ENCODE measurements at regions not wholly inside any gene's neighbourhood (a gene's known extent, or its start where the extent isn't known, plus 50 kb on each side); places are given as distances from the start of the nearest gene placed in this dataset.

DNA sequence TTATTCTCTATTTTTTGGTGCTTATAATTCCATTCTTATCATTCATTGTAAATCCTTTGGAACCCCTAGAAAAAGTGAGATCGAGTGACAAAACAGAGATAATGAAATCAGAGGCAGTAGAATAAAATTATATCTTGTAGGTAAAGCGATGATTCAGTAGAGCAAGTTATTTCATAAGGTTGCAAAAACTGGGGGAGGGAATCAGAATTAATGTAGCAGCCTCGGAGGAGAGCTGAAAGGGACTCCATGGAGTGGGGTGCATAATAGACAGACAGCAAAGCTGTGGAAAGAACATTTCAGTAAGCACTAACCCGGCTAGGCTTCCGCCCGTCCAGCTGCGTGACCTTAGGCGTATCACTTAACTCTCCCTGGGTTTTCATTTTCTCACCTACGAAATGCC is 289.7 kb downstream of the EN1 start:
- Histone ChIP-seq H3K27ac (ENCODE audit: extremely low read depth, low read depth, low read length) (no peak overlapping the region), H3K4me2 (ENCODE audit: insufficient read depth, low read length) (no peak overlapping the region), H3K79me2 (ENCODE audit: control insufficient read depth, insufficient read depth, low read length) (no peaks in the 10 kb centered on the region), H3K27me3 (ENCODE audit: control insufficient read depth in 2 of 2, insufficient read depth in 2 of 2, low read length in 2 of 2) (peaks cover 0 to under 1% of the 10 kb centered on the region in 2 experiments; a peak in 1 of 5 replicates), H3K4me1 (replicated peaks in 1 of 2; ENCODE audit: control insufficient read depth in 2 of 2, insufficient read depth in 2 of 2, low read length in 2 of 2) (no peaks in the 10 kb centered on the region), H3K36me3 (ENCODE audit: control insufficient read depth, insufficient read depth, low read length) (no peaks in the 10 kb centered on the region), H3K9me1 (ENCODE audit: control insufficient read depth, insufficient read depth, low read length) (no peaks in the 10 kb centered on the region), H3K9ac (ENCODE audit: insufficient read depth in 1 of 2, low read depth in 2 of 2, low read length in 2 of 2) (no peak overlapping the region), H3K9me3 (replicated peaks; ENCODE audit: control insufficient read depth, insufficient read depth, low read depth, low read length) (no peaks in the 10 kb centered on the region), H3K4me3 (no peak overlapping the region), H4K20me1 (replicated peaks; ENCODE audit: control insufficient read depth, insufficient read depth, low read length) (no peaks in the 10 kb centered on the region), H2AFZ (ENCODE audit: low read depth, low read length) (no peak overlapping the region)
- no peak for TF ChIP-seq POLR3A (IDR thresholded peaks at IDR 0.05; ENCODE audit: borderline replicate concordance, extremely low read depth, insufficient read depth, insufficient read length)
- no peak for TF ChIP-seq SIX5 (IDR thresholded peaks at IDR 0.05; ENCODE audit: borderline replicate concordance in 1 of 2, insufficient read depth in 1 of 2, low read depth in 1 of 2, low read length in 2 of 2)
- no peak for TF ChIP-seq SRF (CRISPR knock-in tag; IDR thresholded peaks at IDR 0.05)
- TF ChIP-seq CBX8 (IDR thresholded peaks at IDR 0.05; ENCODE audit: borderline replicate concordance, extremely low read depth, low read depth, low read length, poor library complexity, severe bottlenecking): no peak
- TF ChIP-seq RUNX1 (IDR thresholded peaks at IDR 0.05; ENCODE audit: low read depth): no peak
- no peak for TF ChIP-seq NELFE (IDR thresholded peaks at IDR 0.05; ENCODE audit: insufficient read depth, insufficient read length)
- no peak for TF ChIP-seq ZNF449 (CRISPR knock-in tag; IDR thresholded peaks at IDR 0.05)
- no peak for TF ChIP-seq HDAC8 (tag; IDR thresholded peaks at IDR 0.05)
- no peak for TF ChIP-seq HNRNPH1 (optimal IDR thresholded peaks at IDR 0.05; ENCODE audit: low read depth, low read length)
- TF ChIP-seq EZH2 (IDR thresholded peaks at IDR 0.05; ENCODE audit: borderline replicate concordance, low read depth, low read length): no peak
- no peak for TF ChIP-seq ADNP (tag; IDR thresholded peaks at IDR 0.05)
- ATAC-seq (no peak), FAIRE-seq (no peak), DNase-seq (ENCODE audit: extremely low read depth in 1 of 4, low spot score in 3 of 4) (no peak)
- intact Hi-C loops (cut with micrococcal nuclease) (no loop called here), in situ Hi-C loops (cut with MboI) (no loop called here)
- CTCF ChIA-PET (ENCODE audit: low intra/inter-chr PET ratio): no interaction called here
- POLR2A ChIA-PET: no interaction called here
- no TSS peak for BruUV-seq (replicated peaks)
- 3% methylated on average over 9 of the region's 9 CpGs for WGBS (ENCODE audit: insufficient coverage, low coverage, missing lambda C conversion rate)

Data from K562 (cell line).